BE2C (cell line): ENCODE measurements at regions not wholly inside any gene's neighbourhood (a gene's known extent, or its start where the extent isn't known, plus 50 kb on each side); places are given as distances from the start of the nearest gene placed in this dataset.

Experiments
- DNase-seq: peaks from one replicate; pipeline ENCODE4 v3.0.0-alpha.2; 2020
- H3K27me3 ChIP-seq: fragments of 250-450 bp; sonication (Bioruptor Pico); 2 replicates; pipeline ENCODE4 v1.5.1; 2020; ENCODE audit warnings: mild to moderate bottlenecking
- H3K36me3 ChIP-seq: fragments of 250-450 bp; sonication (Bioruptor Pico); 2 replicates; pipeline ENCODE4 v1.5.1; 2020; ENCODE audit warnings: mild to moderate bottlenecking
- H3K4me1 ChIP-seq: fragments of 250-450 bp; sonication (Bioruptor Pico); 2 replicates; pipeline ENCODE4 v1.5.1; 2020
- H3K4me3 ChIP-seq: 2 replicates; pipeline ENCODE4 v1.5.1; 2011; ENCODE audit warnings: low read depth, low read length
- H3K9me3 ChIP-seq: fragments of 250-450 bp; sonication (Bioruptor Pico); 2 replicates; pipeline ENCODE4 v1.5.1; 2020
- TF ChIP-seq, protein P1 (sequence below): IDR thresholded peaks from 2 replicates; pipeline ENCODE4 v1.5.1; 2012; ENCODE audit warnings: mild to moderate bottlenecking, low read depth, low read length

DNA sequence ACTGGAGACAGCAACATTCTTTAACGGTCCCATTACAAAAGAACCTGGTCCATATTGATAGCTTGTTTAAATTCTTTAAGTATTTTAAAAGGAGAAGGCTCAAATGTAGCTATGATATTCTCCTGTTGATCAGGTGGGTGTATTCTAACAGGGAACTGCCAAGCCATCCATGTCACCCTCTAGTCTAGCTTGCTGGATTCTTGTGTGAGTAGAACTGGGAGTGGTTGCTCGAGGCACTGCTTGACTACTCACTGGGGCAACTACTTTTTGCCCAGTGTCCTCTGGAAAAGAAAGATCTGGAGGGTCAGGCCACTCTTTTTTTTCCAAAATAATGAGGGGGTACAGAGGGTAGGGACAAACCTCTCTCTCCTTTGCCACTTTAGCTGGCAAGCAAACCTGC is 155.1 kb downstream of the ZNF518B start:
- H3K36me3 ChIP-seq = no peaks in the 10 kb centered on the region
- no peaks in the 10 kb centered on the region for H3K9me3 ChIP-seq
- no peak for DNase-seq
- no peak overlapping the region for H3K4me3 ChIP-seq
- no peaks in the 10 kb centered on the region for H3K27me3 ChIP-seq
- TF ChIP-seq, protein P1, sequence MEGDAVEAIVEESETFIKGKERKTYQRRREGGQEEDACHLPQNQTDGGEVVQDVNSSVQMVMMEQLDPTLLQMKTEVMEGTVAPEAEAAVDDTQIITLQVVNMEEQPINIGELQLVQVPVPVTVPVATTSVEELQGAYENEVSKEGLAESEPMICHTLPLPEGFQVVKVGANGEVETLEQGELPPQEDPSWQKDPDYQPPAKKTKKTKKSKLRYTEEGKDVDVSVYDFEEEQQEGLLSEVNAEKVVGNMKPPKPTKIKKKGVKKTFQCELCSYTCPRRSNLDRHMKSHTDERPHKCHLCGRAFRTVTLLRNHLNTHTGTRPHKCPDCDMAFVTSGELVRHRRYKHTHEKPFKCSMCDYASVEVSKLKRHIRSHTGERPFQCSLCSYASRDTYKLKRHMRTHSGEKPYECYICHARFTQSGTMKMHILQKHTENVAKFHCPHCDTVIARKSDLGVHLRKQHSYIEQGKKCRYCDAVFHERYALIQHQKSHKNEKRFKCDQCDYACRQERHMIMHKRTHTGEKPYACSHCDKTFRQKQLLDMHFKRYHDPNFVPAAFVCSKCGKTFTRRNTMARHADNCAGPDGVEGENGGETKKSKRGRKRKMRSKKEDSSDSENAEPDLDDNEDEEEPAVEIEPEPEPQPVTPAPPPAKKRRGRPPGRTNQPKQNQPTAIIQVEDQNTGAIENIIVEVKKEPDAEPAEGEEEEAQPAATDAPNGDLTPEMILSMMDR = no peak
- H3K4me1 ChIP-seq = no peaks in the 10 kb centered on the region

DNA sequence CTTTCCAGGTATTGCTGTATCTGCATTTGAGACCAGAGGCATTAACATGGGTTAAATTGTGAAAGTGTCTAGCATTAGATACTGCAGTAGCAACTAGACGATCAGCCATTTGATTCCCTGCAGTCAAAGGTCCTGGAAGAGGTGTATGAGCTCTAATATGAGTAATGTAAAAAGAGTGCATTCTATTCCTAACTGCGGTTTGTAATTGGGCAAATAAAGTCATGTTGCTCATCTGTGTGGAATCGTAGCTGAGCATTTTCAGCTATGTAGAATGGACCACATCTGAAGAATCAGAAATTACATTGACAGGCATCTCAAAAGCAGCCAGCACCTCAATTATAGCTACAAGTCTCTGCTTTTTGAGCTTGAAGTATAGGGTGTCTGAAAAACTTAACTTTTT is 157.6 kb downstream of the ZNF518B start:
- no peak overlapping the region for H3K4me3 ChIP-seq
- DNase-seq = no peak
- H3K36me3 ChIP-seq = no peaks in the 10 kb centered on the region
- H3K27me3 ChIP-seq = no peaks in the 10 kb centered on the region
- no peaks in the 10 kb centered on the region for H3K4me1 ChIP-seq
- H3K9me3 ChIP-seq = no peaks in the 10 kb centered on the region
- TF ChIP-seq, protein P1 = no peak

DNA sequence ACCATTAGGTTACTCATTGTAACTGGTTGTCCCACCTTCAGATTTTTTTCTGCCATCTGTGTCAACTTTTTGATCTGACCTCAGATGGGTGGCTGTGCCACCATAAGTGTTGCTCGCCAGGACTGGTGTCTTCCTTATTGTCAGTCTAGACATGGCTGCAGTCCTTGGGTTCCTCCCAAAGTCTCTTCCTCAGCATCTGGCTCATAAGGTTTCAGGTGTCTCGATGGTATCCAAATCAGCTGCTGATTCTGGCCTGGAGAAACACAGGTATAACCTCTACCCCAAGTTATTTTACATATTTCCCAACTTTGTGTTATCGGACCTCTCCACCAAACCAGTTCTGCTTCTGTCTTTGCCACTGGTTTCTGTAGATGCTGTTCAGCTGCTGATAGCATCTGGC is 158.5 kb downstream of the ZNF518B start:
- no peaks in the 10 kb centered on the region for H3K36me3 ChIP-seq
- DNase-seq = no peak
- no peaks in the 10 kb centered on the region for H3K4me1 ChIP-seq
- no peak overlapping the region for H3K4me3 ChIP-seq
- TF ChIP-seq, protein P1 = no peak
- H3K27me3 ChIP-seq = no peaks in the 10 kb centered on the region
- no peaks in the 10 kb centered on the region for H3K9me3 ChIP-seq

DNA sequence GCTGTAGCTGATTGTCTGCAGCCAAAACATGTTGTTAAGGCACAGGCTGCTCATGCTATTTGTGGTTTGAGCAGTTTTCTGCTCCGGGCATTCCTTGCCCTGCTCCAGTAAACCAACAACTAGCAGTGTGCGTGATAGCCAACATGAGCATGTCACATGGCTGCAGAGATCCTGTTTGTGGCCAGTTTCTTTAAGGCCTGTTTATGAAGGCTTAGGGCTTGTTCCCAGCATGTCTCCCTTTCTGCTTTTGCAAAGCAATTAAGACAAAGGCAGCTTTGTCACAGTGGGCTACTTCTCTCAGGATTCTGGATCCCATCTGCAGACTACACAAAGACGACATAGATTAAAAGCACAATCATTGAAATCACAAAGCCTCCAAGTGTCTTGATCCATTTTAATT is 160.5 kb downstream of the ZNF518B start:
- TF ChIP-seq, protein P1 = no peak
- no peak overlapping the region for H3K4me3 ChIP-seq
- H3K27me3 ChIP-seq = no peaks in the 10 kb centered on the region
- no peaks in the 10 kb centered on the region for H3K4me1 ChIP-seq
- no peaks in the 10 kb centered on the region for H3K9me3 ChIP-seq
- no peaks in the 10 kb centered on the region for H3K36me3 ChIP-seq
- no peak for DNase-seq

DNA sequence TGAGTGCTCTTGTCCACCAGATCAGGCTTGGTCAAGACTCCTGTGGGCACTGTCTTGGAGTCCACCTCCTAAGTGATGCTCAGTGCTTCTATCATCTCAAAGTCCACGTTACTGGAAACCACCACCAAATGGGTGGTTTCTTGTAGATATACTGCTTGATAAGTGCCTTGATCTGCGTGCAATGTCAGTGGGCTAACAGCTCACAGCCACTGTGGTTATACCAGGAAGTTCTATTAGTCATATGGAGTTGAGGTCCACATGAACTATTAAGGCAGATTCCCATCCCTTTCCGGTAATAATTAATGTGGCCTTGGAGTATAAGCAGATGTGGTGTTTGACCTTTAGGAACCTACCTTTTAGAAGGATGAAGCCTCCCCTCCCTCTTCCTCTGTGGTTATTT is 161.9 kb downstream of the ZNF518B start:
- Histone ChIP-seq H3K9me3 (no peaks in the 10 kb centered on the region), H3K36me3 (no peaks in the 10 kb centered on the region), H3K27me3 (no peaks in the 10 kb centered on the region), H3K4me3 (no peak overlapping the region), H3K4me1 (no peaks in the 10 kb centered on the region)
- TF ChIP-seq, protein P1 = no peak
- no peak for DNase-seq

DNA sequence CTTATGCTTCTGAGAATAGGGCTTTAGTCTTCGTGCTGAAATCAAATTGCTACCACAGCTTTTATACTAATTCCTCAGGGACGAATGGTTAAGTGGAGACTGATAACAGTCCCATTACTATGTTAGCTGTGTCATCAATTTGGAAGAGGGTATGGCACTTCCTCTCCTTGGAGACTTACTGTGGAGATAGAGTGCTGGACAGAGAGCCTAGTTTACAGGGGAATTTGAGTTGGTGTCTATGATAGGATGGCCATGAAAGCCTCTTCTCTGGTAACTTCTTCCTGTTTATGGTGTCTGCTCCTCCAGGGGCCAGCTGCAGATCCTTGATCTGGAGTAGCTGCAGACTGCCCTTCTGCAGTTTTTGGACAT is 167.7 kb downstream of the ZNF518B start:
- H3K27me3 ChIP-seq = no peaks in the 10 kb centered on the region
- TF ChIP-seq, protein P1 = no peak
- H3K36me3 ChIP-seq = no peaks in the 10 kb centered on the region
- no peaks in the 10 kb centered on the region for H3K4me1 ChIP-seq
- H3K4me3 ChIP-seq = no peak overlapping the region
- no peak for DNase-seq
- no peaks in the 10 kb centered on the region for H3K9me3 ChIP-seq
